Suprapubic skin (tissue), 4 donors: ENCODE measurements at regions not wholly inside any gene's neighbourhood (a gene's known extent, or its start where the extent isn't known, plus 50 kb on each side); places are given as distances from the start of the nearest gene placed in this dataset.

Source experiments
- DNase-seq, 2 donors: peaks; one replicate each; pipeline ENCODE4 v3.0.0-alpha.2; 2019; ENCODE audit warnings: low spot score in 2 of 2
- H3K27ac ChIP-seq: fragments of 200-600 bp; sonication (generic); one replicate; pipeline ENCODE4 v1.5.1; 2019
- H3K27me3 ChIP-seq: fragments of 200-600 bp; sonication (generic); one replicate; pipeline ENCODE4 v1.5.1; 2019
- H3K36me3 ChIP-seq: fragments of 200-600 bp; sonication (generic); one replicate; pipeline ENCODE4 v1.5.1; 2019
- H3K4me1 ChIP-seq: fragments of 200-600 bp; sonication (generic); one replicate; pipeline ENCODE4 v1.5.1; 2019
- H3K4me3 ChIP-seq: fragments of 200-600 bp; sonication (generic); one replicate; pipeline ENCODE4 v1.5.1; 2019; ENCODE audit warnings: mild to moderate bottlenecking
- H3K9me3 ChIP-seq: fragments of 200-600 bp; sonication (generic); one replicate; pipeline ENCODE4 v1.5.1; 2019
- EP300 ChIP-seq: sonication (generic); formaldehyde crosslinking; IDR thresholded peaks from one replicate; pipeline ENCODE4 v1.6.1; 2017; ENCODE audit warnings: antibody characterized with exemption
- POLR2A ChIP-seq, 2 donors: fragments of 450-650 bp; IDR thresholded peaks; one replicate each; pipeline ENCODE4 v1.6.1; 2017; ENCODE audit warnings: antibody characterized with exemption in 2 of 2, mild to moderate bottlenecking in 2 of 2, moderate library complexity in 2 of 2
- POLR2AphosphoS5 ChIP-seq, 3 donors: sonication (generic); formaldehyde crosslinking; IDR thresholded peaks; one replicate each; pipeline ENCODE4 v1.6.1; 2017; ENCODE audit warnings: antibody characterized with exemption in 3 of 3
- WGBS: methylation state at CpG from one replicate; pipeline ENCODE4 v1.1.5; 2018; 5-methylcytosine and 5-hydroxymethylcytosine counted together
- TF ChIP-seq, protein P1 (sequence below), 2 donors: fragments of 200-600 bp in 1 of 2; fragments of 450-650 bp in 1 of 2; sonication (generic) in 1 of 2; IDR thresholded peaks; one replicate each; pipeline ENCODE4 v1.5.1; 2016 to 2019; ENCODE audit warnings: antibody characterized with exemption in 2 of 2, mild to moderate bottlenecking in 1 of 2, moderate library complexity in 1 of 2

- no peaks in the 10 kb centered on the region for H3K36me3 ChIP-seq
- no peak for DNase-seq
- H3K4me3 ChIP-seq, result no peak overlapping the region
- no peaks in the 10 kb centered on the region for H3K9me3 ChIP-seq
- 86% methylated on average over 1 of the region's 1 CpG for WGBS
- H3K4me1 ChIP-seq, result no peaks in the 10 kb centered on the region
- no peak for TF ChIP-seq POLR2AphosphoS5 (IDR thresholded peaks at IDR 0.05)
- TF ChIP-seq, protein P1, sequence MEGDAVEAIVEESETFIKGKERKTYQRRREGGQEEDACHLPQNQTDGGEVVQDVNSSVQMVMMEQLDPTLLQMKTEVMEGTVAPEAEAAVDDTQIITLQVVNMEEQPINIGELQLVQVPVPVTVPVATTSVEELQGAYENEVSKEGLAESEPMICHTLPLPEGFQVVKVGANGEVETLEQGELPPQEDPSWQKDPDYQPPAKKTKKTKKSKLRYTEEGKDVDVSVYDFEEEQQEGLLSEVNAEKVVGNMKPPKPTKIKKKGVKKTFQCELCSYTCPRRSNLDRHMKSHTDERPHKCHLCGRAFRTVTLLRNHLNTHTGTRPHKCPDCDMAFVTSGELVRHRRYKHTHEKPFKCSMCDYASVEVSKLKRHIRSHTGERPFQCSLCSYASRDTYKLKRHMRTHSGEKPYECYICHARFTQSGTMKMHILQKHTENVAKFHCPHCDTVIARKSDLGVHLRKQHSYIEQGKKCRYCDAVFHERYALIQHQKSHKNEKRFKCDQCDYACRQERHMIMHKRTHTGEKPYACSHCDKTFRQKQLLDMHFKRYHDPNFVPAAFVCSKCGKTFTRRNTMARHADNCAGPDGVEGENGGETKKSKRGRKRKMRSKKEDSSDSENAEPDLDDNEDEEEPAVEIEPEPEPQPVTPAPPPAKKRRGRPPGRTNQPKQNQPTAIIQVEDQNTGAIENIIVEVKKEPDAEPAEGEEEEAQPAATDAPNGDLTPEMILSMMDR (IDR thresholded peaks at IDR 0.05), result no peak
- TF ChIP-seq POLR2A (IDR thresholded peaks at IDR 0.05), result no peak
- TF ChIP-seq EP300, result no peak
- no peak overlapping the region for H3K27ac ChIP-seq
- no peaks in the 10 kb centered on the region for H3K27me3 ChIP-seq
Measured at GRCh38 chr5:43895876-43896275, 292.9 kb downstream of the NNT start.

- DNase-seq, result no peak
- Histone ChIP-seq H3K36me3 (no peaks in the 10 kb centered on the region), H3K27me3 (no peaks in the 10 kb centered on the region), H3K9me3 (no peaks in the 10 kb centered on the region), H3K4me1 (no peaks in the 10 kb centered on the region), H3K4me3 (no peak overlapping the region), H3K27ac (no peak overlapping the region)
- TF ChIP-seq, protein P1 (IDR thresholded peaks at IDR 0.05), result no peak
- no peak for TF ChIP-seq POLR2A (IDR thresholded peaks at IDR 0.05)
- TF ChIP-seq POLR2AphosphoS5 (IDR thresholded peaks at IDR 0.05), result no peak
- TF ChIP-seq EP300, result no peak
- 76% methylated on average over 4 of the region's 4 CpGs for WGBS
Measured at GRCh38 chr5:43893951-43894684, 291.1 kb downstream of the NNT start.

GRCh38 chr5:43891112-43891511, 288.1 kb downstream of the NNT start:
- no peak overlapping the region for H3K27ac ChIP-seq
- no peak for TF ChIP-seq POLR2A (IDR thresholded peaks at IDR 0.05)
- TF ChIP-seq, protein P1 (IDR thresholded peaks at IDR 0.05), result no peak
- TF ChIP-seq EP300, result no peak
- no peak for TF ChIP-seq POLR2AphosphoS5 (IDR thresholded peaks at IDR 0.05)
- H3K9me3 ChIP-seq, result no peaks in the 10 kb centered on the region
- no peak overlapping the region for H3K4me3 ChIP-seq
- H3K27me3 ChIP-seq, result no peaks in the 10 kb centered on the region
- DNase-seq, result no peak
- no peaks in the 10 kb centered on the region for H3K4me1 ChIP-seq
- no peaks in the 10 kb centered on the region for H3K36me3 ChIP-seq
- WGBS, result 52% methylated on average over 1 of the region's 1 CpG

DNA sequence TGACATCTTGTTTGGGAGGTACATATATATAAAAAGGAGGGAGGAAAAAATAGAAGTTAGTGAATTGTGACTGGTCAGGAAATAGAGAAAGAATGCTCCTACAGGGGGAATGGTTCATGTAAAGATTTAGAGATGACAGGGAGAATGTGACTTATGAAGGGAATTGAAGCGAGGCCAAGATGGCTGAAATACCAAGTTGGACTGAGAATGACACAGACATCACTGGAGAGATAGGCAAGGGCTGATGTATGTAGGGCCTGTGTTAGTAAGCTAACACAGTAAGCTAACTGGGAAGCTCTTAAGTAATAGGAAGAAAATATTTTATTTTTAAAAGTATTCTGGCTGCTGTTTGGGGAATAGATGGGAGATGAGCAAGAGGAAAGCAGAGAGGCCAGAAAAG, 286.3 kb downstream of the NNT start:
- 64% methylated on average over 1 of the region's 1 CpG for WGBS
- Histone ChIP-seq H3K27me3 (no peaks in the 10 kb centered on the region), H3K27ac (no peak overlapping the region), H3K36me3 (no peaks in the 10 kb centered on the region), H3K9me3 (no peaks in the 10 kb centered on the region), H3K4me3 (no peak overlapping the region), H3K4me1 (no peaks in the 10 kb centered on the region)
- DNase-seq, result no peak
- no peak for TF ChIP-seq EP300
- TF ChIP-seq POLR2A (IDR thresholded peaks at IDR 0.05), result no peak
- TF ChIP-seq, protein P1 (IDR thresholded peaks at IDR 0.05), result no peak
- no peak for TF ChIP-seq POLR2AphosphoS5 (IDR thresholded peaks at IDR 0.05)

DNA sequence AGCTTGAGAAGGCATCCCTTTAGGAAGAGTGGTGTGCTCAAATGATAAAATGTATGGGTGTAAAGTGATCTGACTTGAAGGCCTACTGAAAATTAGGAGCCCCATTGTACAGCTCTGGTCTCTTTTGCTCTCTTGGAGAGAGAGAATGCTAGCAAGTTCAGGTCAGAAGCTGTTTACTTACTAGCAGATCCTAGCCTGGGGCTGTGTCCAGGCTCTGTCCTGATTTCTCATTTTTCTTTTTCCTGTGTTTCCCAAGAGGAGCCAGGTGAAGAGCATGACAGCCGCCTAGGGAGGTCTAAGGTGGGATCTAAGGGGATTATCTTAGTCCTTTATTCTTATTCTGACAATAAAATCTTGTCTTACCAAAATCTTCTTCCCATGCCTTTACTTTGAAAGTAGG, 272.8 kb downstream of the NNT start:
- Histone ChIP-seq H3K4me3 (no peak overlapping the region), H3K27me3 (no peaks in the 10 kb centered on the region)
- TF ChIP-seq EP300, result no peak
- TF ChIP-seq POLR2A (IDR thresholded peaks at IDR 0.05), result no peak
- no peak for TF ChIP-seq POLR2AphosphoS5 (IDR thresholded peaks at IDR 0.05)

More for the DNA sequence above, 272.8 kb downstream of the NNT start:
- no peak overlapping the region for H3K27ac ChIP-seq
- WGBS, result 72% methylated on average over 1 of the region's 1 CpG
- no peak for DNase-seq
- no peaks in the 10 kb centered on the region for H3K4me1 ChIP-seq
- no peaks in the 10 kb centered on the region for H3K9me3 ChIP-seq
- no peaks in the 10 kb centered on the region for H3K36me3 ChIP-seq
